Transverse colon (tissue), 3 donors: ENCODE measurements at regions not wholly inside any gene's neighbourhood (a gene's known extent, or its start where the extent isn't known, plus 50 kb on each side); places are given as distances from the start of the nearest gene placed in this dataset.

ENCODE experiments used
- EP300 ChIP-seq: sonication (generic); formaldehyde crosslinking; IDR thresholded peaks from one replicate; pipeline ENCODE4 v1.6.1; 2017; ENCODE audit warnings: antibody characterized with exemption, low read depth
- TF ChIP-seq, protein P1 (sequence below), 5 experiments: fragments of 200-600 bp in 3 of 5; fragments of 450-650 bp in 2 of 5; sonication (generic) in 3 of 5; IDR thresholded peaks; 1 replicate in 2 of 5; 2 replicates in 3 of 5; pipeline ENCODE4 v1.5.1; 2016 to 2017; ENCODE audit warnings: antibody characterized with exemption in 5 of 5, inconsistent platforms in 3 of 5, mild to moderate bottlenecking in 2 of 5, moderate library complexity in 1 of 5

DNA sequence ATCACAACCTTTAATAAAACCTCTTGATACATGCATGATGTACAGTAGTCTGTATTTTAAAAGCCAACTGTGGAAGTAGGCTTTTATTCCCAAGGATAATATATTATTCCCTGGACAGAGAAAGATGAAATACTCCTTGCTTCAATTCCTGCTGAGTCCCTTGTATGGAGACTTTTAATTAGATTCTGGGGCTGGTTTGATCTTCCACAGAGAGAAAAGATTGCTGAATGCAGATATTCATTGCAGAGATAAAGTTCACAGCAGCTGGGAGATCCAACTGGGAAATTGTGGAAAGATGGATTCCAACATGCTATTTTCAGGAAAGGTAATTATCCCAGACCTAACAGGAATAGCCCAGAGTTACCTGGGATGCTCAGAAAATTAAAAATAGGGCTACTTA lies 607.0 kb upstream of the HS6ST1 start:
- TF ChIP-seq, protein P1, sequence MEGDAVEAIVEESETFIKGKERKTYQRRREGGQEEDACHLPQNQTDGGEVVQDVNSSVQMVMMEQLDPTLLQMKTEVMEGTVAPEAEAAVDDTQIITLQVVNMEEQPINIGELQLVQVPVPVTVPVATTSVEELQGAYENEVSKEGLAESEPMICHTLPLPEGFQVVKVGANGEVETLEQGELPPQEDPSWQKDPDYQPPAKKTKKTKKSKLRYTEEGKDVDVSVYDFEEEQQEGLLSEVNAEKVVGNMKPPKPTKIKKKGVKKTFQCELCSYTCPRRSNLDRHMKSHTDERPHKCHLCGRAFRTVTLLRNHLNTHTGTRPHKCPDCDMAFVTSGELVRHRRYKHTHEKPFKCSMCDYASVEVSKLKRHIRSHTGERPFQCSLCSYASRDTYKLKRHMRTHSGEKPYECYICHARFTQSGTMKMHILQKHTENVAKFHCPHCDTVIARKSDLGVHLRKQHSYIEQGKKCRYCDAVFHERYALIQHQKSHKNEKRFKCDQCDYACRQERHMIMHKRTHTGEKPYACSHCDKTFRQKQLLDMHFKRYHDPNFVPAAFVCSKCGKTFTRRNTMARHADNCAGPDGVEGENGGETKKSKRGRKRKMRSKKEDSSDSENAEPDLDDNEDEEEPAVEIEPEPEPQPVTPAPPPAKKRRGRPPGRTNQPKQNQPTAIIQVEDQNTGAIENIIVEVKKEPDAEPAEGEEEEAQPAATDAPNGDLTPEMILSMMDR (IDR thresholded peaks at IDR 0.05): no peak
- TF ChIP-seq EP300: no peak
